GM23338 (cell line): ENCODE measurements at regions not wholly inside any gene's neighbourhood (a gene's known extent, or its start where the extent isn't known, plus 50 kb on each side); places are given as distances from the start of the nearest gene placed in this dataset.

Experiments used
- ATAC-seq: fragments of 200-7000 bp; cut with Tn5 transposase; 3 replicates; pipeline ENCODE4 v1.9.1; 2020
- DNase-seq: peaks from one replicate; pipeline ENCODE4 v3.0.0-alpha.2; 2015; ENCODE audit warnings: low spot score
- H2AFZ ChIP-seq: fragments of 200-600 bp; sonication (generic); 2 replicates; pipeline ENCODE4 v1.8.0; 2016; ENCODE audit warnings: antibody characterized with exemption, mild to moderate bottlenecking, moderate library complexity
- H3F3A ChIP-seq: fragments of 200-600 bp; sonication (generic); replicated peaks from 2 replicates; pipeline ENCODE4 v1.8.0; 2017; ENCODE audit warnings: antibody characterized with exemption, mixed run types, low read depth
- H3K27ac ChIP-seq: fragments of 200-600 bp; sonication (generic); 2 replicates; pipeline ENCODE4 v1.6.1; 2016; ENCODE audit warnings: low read depth
- H3K27me3 ChIP-seq: fragments of 200-600 bp; sonication (generic); 2 replicates; pipeline ENCODE4 v1.8.0; 2016; ENCODE audit warnings: mild to moderate bottlenecking, mixed run types, moderate library complexity; ENCODE audit not compliant: insufficient read depth
- H3K36me3 ChIP-seq: fragments of 200-600 bp; sonication (generic); 2 replicates; pipeline ENCODE4 v1.8.0; 2016; ENCODE audit warnings: mild to moderate bottlenecking; ENCODE audit not compliant: insufficient read depth
- H3K4me1 ChIP-seq: fragments of 200-600 bp; sonication (generic); 2 replicates; pipeline ENCODE4 v1.8.0; 2016; ENCODE audit warnings: mild to moderate bottlenecking, moderate library complexity; ENCODE audit not compliant: insufficient read depth
- H3K4me2 ChIP-seq: fragments of 200-600 bp; sonication (generic); 2 replicates; pipeline ENCODE4 v1.7.1; 2017; ENCODE audit warnings: mixed run types
- H3K4me3 ChIP-seq: fragments of 200-600 bp; sonication (generic); 2 replicates; pipeline ENCODE4 v1.6.1; 2016; ENCODE audit warnings: mixed run types
- H3K79me2 ChIP-seq: fragments of 200-600 bp; sonication (generic); replicated peaks from 2 replicates; pipeline ENCODE4 v1.8.0; 2017; ENCODE audit warnings: mild to moderate bottlenecking; ENCODE audit not compliant: insufficient read depth
- H3K9me2 ChIP-seq: fragments of 200-600 bp; sonication (generic); 2 replicates; pipeline ENCODE4 v1.8.0; 2017; ENCODE audit not compliant: insufficient read depth
- H4K20me1 ChIP-seq: fragments of 200-600 bp; sonication (generic); replicated peaks from 2 replicates; pipeline ENCODE4 v1.8.0; 2017; ENCODE audit warnings: mild to moderate bottlenecking; ENCODE audit not compliant: insufficient read depth
- H3K27ac Mint-ChIP-seq: 2 replicates; pipeline ENCODE4 v1.8.0; 2020; ENCODE audit warnings: inconsistent platforms, mild to moderate bottlenecking, moderate library complexity, mixed read lengths
- H3K27me3 Mint-ChIP-seq: 3 replicates; pipeline ENCODE4 v1.8.0; 2022; ENCODE audit warnings: low read depth, mild to moderate bottlenecking, moderate library complexity, mixed read lengths, inconsistent platforms; ENCODE audit not compliant: insufficient read depth, poor library complexity
- H3K36me3 Mint-ChIP-seq: 3 replicates; pipeline ENCODE4 v1.8.0; 2021; ENCODE audit warnings: low read depth, mild to moderate bottlenecking, inconsistent platforms, moderate library complexity, mixed read lengths
- H3K4me1 Mint-ChIP-seq: 3 replicates; pipeline ENCODE4 v1.8.0; 2020; ENCODE audit warnings: mild to moderate bottlenecking, inconsistent platforms, mixed read lengths
- H3K4me3 Mint-ChIP-seq: 3 replicates; pipeline ENCODE4 v1.8.0; 2021; ENCODE audit warnings: moderate library complexity, mild to moderate bottlenecking, inconsistent platforms, mixed read lengths
- H3K9me3 Mint-ChIP-seq: 3 replicates; pipeline ENCODE4 v1.8.0; 2020; ENCODE audit warnings: moderate library complexity, mild to moderate bottlenecking, inconsistent platforms, mixed read lengths
- CREB1 ChIP-seq: fragments of 250-450 bp; sonication (Bioruptor Pico); IDR thresholded peaks from 2 replicates; pipeline ENCODE4 v1.5.0; 2020; ENCODE audit warnings: low read depth, mild to moderate bottlenecking, moderate library complexity
- ETS1 ChIP-seq: IDR thresholded peaks from 2 replicates; pipeline ENCODE4 v1.6.1; 2016; ENCODE audit warnings: antibody characterized with exemption
- EZH2 ChIP-seq: fragments of 200-600 bp; sonication (generic); IDR thresholded peaks from one replicate; pipeline ENCODE4 v1.8.0; 2017; ENCODE audit warnings: antibody characterized with exemption, mild to moderate bottlenecking, low read depth; ENCODE audit not compliant: unreplicated experiment
- EZH2phosphoT487 ChIP-seq: fragments of 200-600 bp; sonication (generic); IDR thresholded peaks from one replicate; pipeline ENCODE4 v1.8.1; 2018; ENCODE audit warnings: antibody characterized with exemption; ENCODE audit not compliant: unreplicated experiment
- JUNB ChIP-seq: IDR thresholded peaks from one replicate; pipeline ENCODE4 v1.6.1; 2016; ENCODE audit warnings: antibody characterized with exemption; ENCODE audit not compliant: unreplicated experiment
- NANOG ChIP-seq: IDR thresholded peaks from 2 replicates; pipeline ENCODE4 v1.6.1; 2016; ENCODE audit warnings: antibody characterized with exemption, borderline replicate concordance
- POLR2AphosphoS5 ChIP-seq: IDR thresholded peaks from 2 replicates; pipeline ENCODE4 v1.6.1; 2016; ENCODE audit warnings: antibody characterized with exemption, low read depth
- STAT1 ChIP-seq: IDR thresholded peaks from one replicate; pipeline ENCODE4 v1.6.1; 2016; ENCODE audit warnings: antibody characterized with exemption; ENCODE audit not compliant: unreplicated experiment
- ZNF114 ChIP-seq: fragments of 250-450 bp; sonication (Bioruptor Pico); IDR thresholded peaks from 2 replicates; pipeline ENCODE4 v1.5.0; 2020; ENCODE audit warnings: mild to moderate bottlenecking, moderate library complexity
- ZNF331 ChIP-seq: fragments of 250-450 bp; sonication (Bioruptor Pico); IDR thresholded peaks from 2 replicates; pipeline ENCODE4 v1.5.0; 2020; ENCODE audit warnings: low read depth, mild to moderate bottlenecking, moderate library complexity
- TF ChIP-seq, protein P1 (sequence below): IDR thresholded peaks from one replicate; pipeline ENCODE4 v1.6.1; 2018; ENCODE audit warnings: antibody characterized with exemption; ENCODE audit not compliant: unreplicated experiment
- TF ChIP-seq, protein P2 (sequence below): fragments of 250-450 bp; sonication (Bioruptor Pico); IDR thresholded peaks from 2 replicates; pipeline ENCODE4 v1.5.0; 2020; ENCODE audit warnings: mild to moderate bottlenecking, moderate library complexity
- TF ChIP-seq, protein P3 (sequence below), 2 experiments: fragments of 200-600 bp in 1 of 2; sonication (generic) in 1 of 2; conservative IDR thresholded peaks; 2 replicates each; pipeline versions ENCODE4 v1.5.1 to v1.6.1; 2016 to 2017; ENCODE audit warnings: antibody characterized with exemption in 2 of 2, low read depth in 2 of 2, mild to moderate bottlenecking in 2 of 2, moderate library complexity in 1 of 2

DNA sequence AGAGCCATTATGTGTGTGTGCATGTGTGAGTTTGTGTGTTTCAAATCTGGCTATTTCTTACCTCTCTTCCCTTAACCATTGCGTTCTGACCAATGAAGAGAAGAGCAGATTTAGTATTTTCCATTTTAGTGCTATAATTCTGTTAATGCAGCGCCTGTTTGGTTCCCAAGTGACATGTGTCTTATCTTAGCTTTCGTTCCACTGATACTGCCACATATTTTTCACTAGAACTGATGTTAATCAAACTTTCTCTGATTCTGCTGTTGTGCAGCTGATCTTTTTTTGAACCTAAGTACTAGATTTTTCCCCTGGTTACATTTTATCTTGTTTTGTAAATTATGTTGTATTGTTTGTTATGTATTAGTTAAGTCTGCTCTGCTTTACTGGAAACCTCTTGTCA, 152.9 kb upstream of the MID1 start:
- no peaks in the 10 kb centered on the region for H3K79me2 ChIP-seq
- no peak overlapping the region for H3K27ac ChIP-seq
- no peak overlapping the region for H2AFZ ChIP-seq
- H3K27me3 ChIP-seq, result no peaks in the 10 kb centered on the region
- no peak for DNase-seq
- Mint-ChIP-seq H3K27ac (no peak overlapping the region), H3K4me3 (no peak overlapping the region), H3K27me3 (peaks cover 3% of the 10 kb centered on the region), H3K36me3 (no peaks in the 10 kb centered on the region), H3K4me1 (peaks cover 18% of the 10 kb centered on the region; the same call in 2 of the 3 replicates), H3K9me3 (no peaks in the 10 kb centered on the region)
- no peak overlapping the region for H3K4me3 ChIP-seq
- H3F3A ChIP-seq, result no peaks in the 10 kb centered on the region
- H3K4me2 ChIP-seq, result no peak overlapping the region
- no peaks in the 10 kb centered on the region for H3K9me2 ChIP-seq
- no peak for ATAC-seq
- TF ChIP-seq EZH2phosphoT487 (no peak), CREB1 (CRISPR knock-in tag) (no peak), ZNF114 (CRISPR knock-in tag) (no peak), JUNB (no peak), NANOG (no peak), ETS1 (no peak), ZNF331 (no peak), STAT1 (no peak), EZH2 (no peak), POLR2AphosphoS5 (no peak)
- TF ChIP-seq, protein P1, sequence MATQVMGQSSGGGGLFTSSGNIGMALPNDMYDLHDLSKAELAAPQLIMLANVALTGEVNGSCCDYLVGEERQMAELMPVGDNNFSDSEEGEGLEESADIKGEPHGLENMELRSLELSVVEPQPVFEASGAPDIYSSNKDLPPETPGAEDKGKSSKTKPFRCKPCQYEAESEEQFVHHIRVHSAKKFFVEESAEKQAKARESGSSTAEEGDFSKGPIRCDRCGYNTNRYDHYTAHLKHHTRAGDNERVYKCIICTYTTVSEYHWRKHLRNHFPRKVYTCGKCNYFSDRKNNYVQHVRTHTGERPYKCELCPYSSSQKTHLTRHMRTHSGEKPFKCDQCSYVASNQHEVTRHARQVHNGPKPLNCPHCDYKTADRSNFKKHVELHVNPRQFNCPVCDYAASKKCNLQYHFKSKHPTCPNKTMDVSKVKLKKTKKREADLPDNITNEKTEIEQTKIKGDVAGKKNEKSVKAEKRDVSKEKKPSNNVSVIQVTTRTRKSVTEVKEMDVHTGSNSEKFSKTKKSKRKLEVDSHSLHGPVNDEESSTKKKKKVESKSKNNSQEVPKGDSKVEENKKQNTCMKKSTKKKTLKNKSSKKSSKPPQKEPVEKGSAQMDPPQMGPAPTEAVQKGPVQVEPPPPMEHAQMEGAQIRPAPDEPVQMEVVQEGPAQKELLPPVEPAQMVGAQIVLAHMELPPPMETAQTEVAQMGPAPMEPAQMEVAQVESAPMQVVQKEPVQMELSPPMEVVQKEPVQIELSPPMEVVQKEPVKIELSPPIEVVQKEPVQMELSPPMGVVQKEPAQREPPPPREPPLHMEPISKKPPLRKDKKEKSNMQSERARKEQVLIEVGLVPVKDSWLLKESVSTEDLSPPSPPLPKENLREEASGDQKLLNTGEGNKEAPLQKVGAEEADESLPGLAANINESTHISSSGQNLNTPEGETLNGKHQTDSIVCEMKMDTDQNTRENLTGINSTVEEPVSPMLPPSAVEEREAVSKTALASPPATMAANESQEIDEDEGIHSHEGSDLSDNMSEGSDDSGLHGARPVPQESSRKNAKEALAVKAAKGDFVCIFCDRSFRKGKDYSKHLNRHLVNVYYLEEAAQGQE, result no peak
- TF ChIP-seq, protein P2, sequence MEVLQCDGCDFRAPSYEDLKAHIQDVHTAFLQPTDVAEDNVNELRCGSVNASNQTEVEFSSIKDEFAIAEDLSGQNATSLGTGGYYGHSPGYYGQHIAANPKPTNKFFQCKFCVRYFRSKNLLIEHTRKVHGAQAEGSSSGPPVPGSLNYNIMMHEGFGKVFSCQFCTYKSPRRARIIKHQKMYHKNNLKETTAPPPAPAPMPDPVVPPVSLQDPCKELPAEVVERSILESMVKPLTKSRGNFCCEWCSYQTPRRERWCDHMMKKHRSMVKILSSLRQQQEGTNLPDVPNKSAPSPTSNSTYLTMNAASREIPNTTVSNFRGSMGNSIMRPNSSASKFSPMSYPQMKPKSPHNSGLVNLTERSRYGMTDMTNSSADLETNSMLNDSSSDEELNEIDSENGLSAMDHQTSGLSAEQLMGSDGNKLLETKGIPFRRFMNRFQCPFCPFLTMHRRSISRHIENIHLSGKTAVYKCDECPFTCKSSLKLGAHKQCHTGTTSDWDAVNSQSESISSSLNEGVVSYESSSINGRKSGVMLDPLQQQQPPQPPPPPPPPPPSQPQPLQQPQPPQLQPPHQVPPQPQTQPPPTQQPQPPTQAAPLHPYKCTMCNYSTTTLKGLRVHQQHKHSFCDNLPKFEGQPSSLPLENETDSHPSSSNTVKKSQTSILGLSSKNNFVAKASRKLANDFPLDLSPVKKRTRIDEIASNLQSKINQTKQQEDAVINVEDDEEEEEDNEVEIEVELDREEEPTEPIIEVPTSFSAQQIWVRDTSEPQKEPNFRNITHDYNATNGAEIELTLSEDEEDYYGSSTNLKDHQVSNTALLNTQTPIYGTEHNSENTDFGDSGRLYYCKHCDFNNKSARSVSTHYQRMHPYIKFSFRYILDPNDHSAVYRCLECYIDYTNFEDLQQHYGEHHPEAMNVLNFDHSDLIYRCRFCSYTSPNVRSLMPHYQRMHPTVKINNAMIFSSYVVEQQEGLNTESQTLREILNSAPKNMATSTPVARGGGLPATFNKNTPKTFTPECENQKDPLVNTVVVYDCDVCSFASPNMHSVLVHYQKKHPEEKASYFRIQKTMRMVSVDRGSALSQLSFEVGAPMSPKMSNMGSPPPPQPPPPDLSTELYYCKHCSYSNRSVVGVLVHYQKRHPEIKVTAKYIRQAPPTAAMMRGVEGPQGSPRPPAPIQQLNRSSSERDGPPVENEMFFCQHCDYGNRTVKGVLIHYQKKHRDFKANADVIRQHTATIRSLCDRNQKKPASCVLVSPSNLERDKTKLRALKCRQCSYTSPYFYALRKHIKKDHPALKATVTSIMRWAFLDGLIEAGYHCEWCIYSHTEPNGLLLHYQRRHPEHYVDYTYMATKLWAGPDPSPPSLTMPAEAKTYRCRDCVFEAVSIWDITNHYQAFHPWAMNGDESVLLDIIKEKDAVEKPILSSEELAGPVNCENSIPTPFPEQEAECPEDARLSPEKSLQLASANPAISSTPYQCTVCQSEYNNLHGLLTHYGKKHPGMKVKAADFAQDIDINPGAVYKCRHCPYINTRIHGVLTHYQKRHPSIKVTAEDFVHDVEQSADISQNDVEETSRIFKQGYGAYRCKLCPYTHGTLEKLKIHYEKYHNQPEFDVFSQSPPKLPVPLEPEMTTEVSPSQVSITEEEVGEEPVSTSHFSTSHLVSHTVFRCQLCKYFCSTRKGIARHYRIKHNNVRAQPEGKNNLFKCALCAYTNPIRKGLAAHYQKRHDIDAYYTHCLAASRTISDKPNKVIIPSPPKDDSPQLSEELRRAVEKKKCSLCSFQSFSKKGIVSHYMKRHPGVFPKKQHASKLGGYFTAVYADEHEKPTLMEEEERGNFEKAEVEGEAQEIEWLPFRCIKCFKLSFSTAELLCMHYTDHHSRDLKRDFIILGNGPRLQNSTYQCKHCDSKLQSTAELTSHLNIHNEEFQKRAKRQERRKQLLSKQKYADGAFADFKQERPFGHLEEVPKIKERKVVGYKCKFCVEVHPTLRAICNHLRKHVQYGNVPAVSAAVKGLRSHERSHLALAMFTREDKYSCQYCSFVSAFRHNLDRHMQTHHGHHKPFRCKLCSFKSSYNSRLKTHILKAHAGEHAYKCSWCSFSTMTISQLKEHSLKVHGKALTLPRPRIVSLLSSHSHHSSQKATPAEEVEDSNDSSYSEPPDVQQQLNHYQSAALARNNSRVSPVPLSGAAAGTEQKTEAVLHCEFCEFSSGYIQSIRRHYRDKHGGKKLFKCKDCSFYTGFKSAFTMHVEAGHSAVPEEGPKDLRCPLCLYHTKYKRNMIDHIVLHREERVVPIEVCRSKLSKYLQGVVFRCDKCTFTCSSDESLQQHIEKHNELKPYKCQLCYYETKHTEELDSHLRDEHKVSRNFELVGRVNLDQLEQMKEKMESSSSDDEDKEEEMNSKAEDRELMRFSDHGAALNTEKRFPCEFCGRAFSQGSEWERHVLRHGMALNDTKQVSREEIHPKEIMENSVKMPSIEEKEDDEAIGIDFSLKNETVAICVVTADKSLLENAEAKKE (CRISPR knock-in tag), result no peak
- TF ChIP-seq, protein P3, sequence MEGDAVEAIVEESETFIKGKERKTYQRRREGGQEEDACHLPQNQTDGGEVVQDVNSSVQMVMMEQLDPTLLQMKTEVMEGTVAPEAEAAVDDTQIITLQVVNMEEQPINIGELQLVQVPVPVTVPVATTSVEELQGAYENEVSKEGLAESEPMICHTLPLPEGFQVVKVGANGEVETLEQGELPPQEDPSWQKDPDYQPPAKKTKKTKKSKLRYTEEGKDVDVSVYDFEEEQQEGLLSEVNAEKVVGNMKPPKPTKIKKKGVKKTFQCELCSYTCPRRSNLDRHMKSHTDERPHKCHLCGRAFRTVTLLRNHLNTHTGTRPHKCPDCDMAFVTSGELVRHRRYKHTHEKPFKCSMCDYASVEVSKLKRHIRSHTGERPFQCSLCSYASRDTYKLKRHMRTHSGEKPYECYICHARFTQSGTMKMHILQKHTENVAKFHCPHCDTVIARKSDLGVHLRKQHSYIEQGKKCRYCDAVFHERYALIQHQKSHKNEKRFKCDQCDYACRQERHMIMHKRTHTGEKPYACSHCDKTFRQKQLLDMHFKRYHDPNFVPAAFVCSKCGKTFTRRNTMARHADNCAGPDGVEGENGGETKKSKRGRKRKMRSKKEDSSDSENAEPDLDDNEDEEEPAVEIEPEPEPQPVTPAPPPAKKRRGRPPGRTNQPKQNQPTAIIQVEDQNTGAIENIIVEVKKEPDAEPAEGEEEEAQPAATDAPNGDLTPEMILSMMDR (conservative IDR thresholded peaks at IDR 0.05; ENCODE audit: low read depth in 2 of 2), result no peak
- H3K36me3 ChIP-seq, result no peaks in the 10 kb centered on the region
- H3K4me1 ChIP-seq, result peaks cover 11% of the 10 kb centered on the region; the same call in 1 of the 2 replicates
- no peaks in the 10 kb centered on the region for H4K20me1 ChIP-seq
